LNCAP (cell line): ENCODE measurements at regions not wholly inside any gene's neighbourhood (a gene's known extent, or its start where the extent isn't known, plus 50 kb on each side); places are given as distances from the start of the nearest gene placed in this dataset.

Source experiments
- CTCF ChIP-seq: fragments of 450-650 bp; IDR thresholded peaks from 2 replicates; pipeline ENCODE4 v1.5.1; 2017; ENCODE audit warnings: mild to moderate bottlenecking

- no peak for TF ChIP-seq CTCF
Measured at GRCh38 chr18:60182223-60182622, 190.4 kb downstream of the MC4R start.

GRCh38 chr18:60180671-60181070, 191.9 kb downstream of the MC4R start:
- TF ChIP-seq CTCF: no peak

- TF ChIP-seq CTCF: no peak
Measured at GRCh38 chr18:60176259-60176658, 196.3 kb downstream of the MC4R start.

- no peak for TF ChIP-seq CTCF
Measured at GRCh38 chr18:60174832-60175231, 197.7 kb downstream of the MC4R start.

- TF ChIP-seq CTCF: no peak
Measured at GRCh38 chr18:60172030-60172429, 200.5 kb downstream of the MC4R start.

- no peak for TF ChIP-seq CTCF
Measured at GRCh38 chr18:60163622-60164021, 209.0 kb downstream of the MC4R start.

GRCh38 chr18:60162388-60162787, 210.2 kb downstream of the MC4R start:
- no peak for TF ChIP-seq CTCF

- no peak for TF ChIP-seq CTCF
Measured at GRCh38 chr18:60157810-60158209, 214.8 kb downstream of the MC4R start.
